H1 (cell line): ENCODE measurements at regions not wholly inside any gene's neighbourhood (a gene's known extent, or its start where the extent isn't known, plus 50 kb on each side); places are given as distances from the start of the nearest gene placed in this dataset.
A peak's percentile ranks its signal among the peaks of the same experiment; 100 is the strongest.

Experiments used
- CTCF ChIA-PET: fragments of 300-600 bp; sonication (Branson Sonifier 250); formaldehyde crosslinking; loops from one replicate; lab custom pipeline; 2021; ENCODE audit not compliant: partially characterized antibody; lab: Charles Lee
- POLR2A ChIA-PET: fragments of 300-600 bp; sonication (Branson Sonifier 250); formaldehyde crosslinking; loops from one replicate; lab custom pipeline; 2021; ENCODE audit warnings: inconsistent platforms; ENCODE audit not compliant: partially characterized antibody; lab: Charles Lee
- DNase-seq, 2 experiments: peaks; one replicate each; pipeline versions ENCODE4 v3.0.0 to v3.0.0-alpha.2; 2010 to 2022; ENCODE audit warnings: low spot score in 2 of 2, low read depth in 1 of 2, mixed read lengths in 1 of 2
- FAIRE-seq: peaks from 2 replicates; lab custom pipeline; 2011; peaks lifted over from hg19 to GRCh38; lab: Jason Lieb, UNC
- H2AFZ ChIP-seq: 2 replicates; pipeline ENCODE4 v1.8.1; 2012; ENCODE audit warnings: low read length, inconsistent platforms
- H2AK5ac ChIP-seq: 2 replicates; pipeline ENCODE4 v1.6.1; 2013; ENCODE audit warnings: low read depth, low read length
- H2BK120ac ChIP-seq: replicated peaks from 2 replicates; pipeline ENCODE3; 2013; ENCODE audit warnings: low read depth, low read length, inconsistent platforms
- H2BK12ac ChIP-seq: 2 replicates; pipeline ENCODE4 v1.6.1; 2013; ENCODE audit warnings: low read depth, low read length
- H2BK15ac ChIP-seq: 2 replicates; pipeline ENCODE4 v1.6.1; 2013; ENCODE audit warnings: low read length
- H2BK20ac ChIP-seq: 2 replicates; pipeline ENCODE4 v1.6.1; 2013; ENCODE audit warnings: low read length
- H2BK5ac ChIP-seq: 2 replicates; pipeline ENCODE4 v1.6.1; 2013; ENCODE audit warnings: low read depth, low read length
- H3K14ac ChIP-seq: 2 replicates; pipeline ENCODE4 v1.6.1; 2013; ENCODE audit warnings: inconsistent platforms; ENCODE audit not compliant: insufficient read length
- H3K18ac ChIP-seq: 2 replicates; pipeline ENCODE4 v1.6.1; 2013; ENCODE audit warnings: low read length; ENCODE audit errors: extremely low read depth
- H3K23ac ChIP-seq: 2 replicates; pipeline ENCODE4 v1.6.1; 2013; ENCODE audit warnings: inconsistent platforms; ENCODE audit not compliant: insufficient read length
- H3K23me2 ChIP-seq: 2 replicates; pipeline ENCODE4 v1.6.1; 2013; ENCODE audit warnings: low read depth, low read length
- H3K27ac ChIP-seq: 2 replicates; pipeline ENCODE4 v1.6.1; 2011; ENCODE audit warnings: low read depth, low read length, inconsistent platforms
- H3K27me3 ChIP-seq, 4 experiments: replicated peaks in 1 of 4; 1 replicate in 1 of 4; 2 replicates in 3 of 4; pipeline versions ENCODE4 v1.6.1 to v1.8.1; 2011 to 2013; ENCODE audit warnings: low read length in 3 of 4, mild to moderate bottlenecking in 3 of 4, inconsistent platforms in 2 of 4, mixed read lengths in 2 of 4, moderate library complexity in 1 of 4; ENCODE audit not compliant: control insufficient read depth in 3 of 4, insufficient read depth in 3 of 4; ENCODE audit errors: extremely low read depth in 1 of 4
- H3K36me3 ChIP-seq, 4 experiments: 2 replicates each; pipeline versions ENCODE4 v1.6.1 to v1.8.1; 2011 to 2013; ENCODE audit warnings: mild to moderate bottlenecking in 4 of 4, low read length in 3 of 4, moderate library complexity in 2 of 4, control low read depth in 1 of 4, inconsistent platforms in 1 of 4; ENCODE audit not compliant: insufficient read depth in 4 of 4, control insufficient read depth in 2 of 4
- H3K4ac ChIP-seq: replicated peaks from 2 replicates; pipeline ENCODE3; 2013; ENCODE audit warnings: low read length, low read depth, mixed read lengths, inconsistent platforms; ENCODE audit not compliant: insufficient read length
- H3K4me1 ChIP-seq, 4 experiments: replicated peaks in 1 of 4; 1 replicate in 1 of 4; 2 replicates in 3 of 4; pipeline versions ENCODE4 v1.6.1 to v1.8.1; 2011 to 2013; ENCODE audit warnings: low read length in 3 of 4, inconsistent platforms in 2 of 4, mixed read lengths in 1 of 4; ENCODE audit not compliant: insufficient read depth in 4 of 4, control insufficient read depth in 3 of 4
- H3K4me2 ChIP-seq, 2 experiments: 2 replicates each; pipeline versions ENCODE4 v1.6.1 to v1.8.1; 2011 to 2013; ENCODE audit warnings: low read depth in 2 of 2, low read length in 2 of 2, control low read depth in 1 of 2, inconsistent platforms in 1 of 2, mild to moderate bottlenecking in 1 of 2; ENCODE audit not compliant: insufficient read depth in 1 of 2
- H3K4me3 ChIP-seq, 4 experiments: fragments of 200-600, 300-600 bp in 1 of 4; sonication (generic), shearing (Covaris generic), sonication (Bioruptor Twin) in 1 of 4; 2 replicates each; pipeline versions ENCODE4 v1.5.1 to v1.8.1; 2011 to 2016; ENCODE audit warnings: low read length in 4 of 4, low read depth in 3 of 4, control low read depth in 2 of 4, inconsistent platforms in 2 of 4, mild to moderate bottlenecking in 2 of 4, mixed read lengths in 1 of 4, moderate library complexity in 1 of 4; ENCODE audit not compliant: insufficient read depth in 2 of 4; ENCODE audit errors: extremely low read depth in 1 of 4
- H3K56ac ChIP-seq: replicated peaks from 2 replicates; pipeline ENCODE3; 2013; ENCODE audit warnings: low read depth, mild to moderate bottlenecking, mixed read lengths, low read length, inconsistent platforms; ENCODE audit not compliant: insufficient read length
- H3K79me1 ChIP-seq: 2 replicates; pipeline ENCODE4 v1.6.1; 2013; ENCODE audit warnings: low read depth, low read length, control low read depth
- H3K79me2 ChIP-seq, 2 experiments: 2 replicates each; pipeline versions ENCODE4 v1.6.1 to v1.8.1; 2012 to 2013; ENCODE audit warnings: low read length in 2 of 2, mild to moderate bottlenecking in 2 of 2, inconsistent platforms in 1 of 2; ENCODE audit not compliant: insufficient read depth in 2 of 2, control insufficient read depth in 1 of 2
- H3K9ac ChIP-seq, 4 experiments: replicated peaks in 1 of 4; 1 replicate in 1 of 4; 2 replicates in 3 of 4; pipeline versions ENCODE4 v1.6.1 to v1.8.1; 2011 to 2013; ENCODE audit warnings: low read depth in 3 of 4, low read length in 3 of 4, control low read depth in 2 of 4, mild to moderate bottlenecking in 2 of 4, moderate library complexity in 2 of 4, inconsistent platforms in 1 of 4; ENCODE audit errors: extremely low read depth in 1 of 4
- H3K9me3 ChIP-seq, 2 experiments: 2 replicates each; pipeline versions ENCODE4 v1.6.1 to v1.8.1; 2012 to 2013; ENCODE audit warnings: mild to moderate bottlenecking in 2 of 2, moderate library complexity in 2 of 2, control low read depth in 1 of 2, inconsistent platforms in 1 of 2, low read depth in 1 of 2, low read length in 1 of 2, mixed read lengths in 1 of 2; ENCODE audit not compliant: insufficient read depth in 2 of 2
- H4K20me1 ChIP-seq, 2 experiments: replicated peaks in 1 of 2; 2 replicates each; pipeline versions ENCODE3 to v1.8.1; 2011 to 2013; ENCODE audit warnings: inconsistent platforms in 2 of 2, low read length in 2 of 2, mild to moderate bottlenecking in 1 of 2; ENCODE audit not compliant: insufficient read depth in 2 of 2, control insufficient read depth in 1 of 2
- H4K5ac ChIP-seq: 2 replicates; pipeline ENCODE4 v1.6.1; 2013; ENCODE audit warnings: low read length, low read depth, mixed read lengths, inconsistent platforms; ENCODE audit not compliant: insufficient read length
- H4K8ac ChIP-seq: 2 replicates; pipeline ENCODE4 v1.8.0; 2013; ENCODE audit warnings: mild to moderate bottlenecking, moderate library complexity, low read length, inconsistent platforms; ENCODE audit not compliant: insufficient read depth; ENCODE audit errors: extremely low read depth
- H4K91ac ChIP-seq: replicated peaks from 2 replicates; pipeline ENCODE3; 2013; ENCODE audit warnings: low read length, mixed read lengths, inconsistent platforms; ENCODE audit not compliant: insufficient read length
- ASH2L ChIP-seq: fragments of 200-600, 300-600 bp; sonication (generic); IDR thresholded peaks from one replicate; pipeline ENCODE4 v1.7.1; 2017; ENCODE audit warnings: low read length
- BCL11A ChIP-seq, 2 experiments: IDR thresholded peaks; one replicate each; pipeline ENCODE4 v1.6.1; 2011; ENCODE audit warnings: low read depth in 2 of 2, low read length in 2 of 2, mild to moderate bottlenecking in 2 of 2
- FOSL1 ChIP-seq: IDR thresholded peaks from 2 replicates; pipeline ENCODE4 v1.6.1; 2011; ENCODE audit warnings: mild to moderate bottlenecking, low read depth, low read length, moderate library complexity; ENCODE audit not compliant: insufficient read depth
- GABPA ChIP-seq: IDR thresholded peaks from 2 replicates; pipeline ENCODE4 v1.6.1; 2011; ENCODE audit warnings: mild to moderate bottlenecking, low read length, moderate library complexity, borderline replicate concordance; ENCODE audit not compliant: insufficient read depth
- HDAC6 ChIP-seq: IDR thresholded peaks from one replicate; pipeline ENCODE4 v1.7.1; 2012; ENCODE audit warnings: low read depth, mild to moderate bottlenecking, inconsistent platforms, low read length, moderate library complexity
- KDM4A ChIP-seq: IDR thresholded peaks from one replicate; pipeline ENCODE4 v1.7.1; 2012; ENCODE audit warnings: low read depth, mild to moderate bottlenecking, moderate library complexity, low read length, inconsistent platforms; ENCODE audit not compliant: severe bottlenecking
- NANOG ChIP-seq: IDR thresholded peaks from 2 replicates; pipeline ENCODE4 v1.6.1; 2011; ENCODE audit warnings: low read length, low read depth, mild to moderate bottlenecking, inconsistent platforms; ENCODE audit not compliant: insufficient read depth, poor library complexity, severe bottlenecking
- POLR2A ChIP-seq, 2 experiments: IDR thresholded peaks; 1 replicate in 1 of 2; 2 replicates in 1 of 2; pipeline ENCODE4 v1.6.1; 2011; ENCODE audit warnings: low read depth in 2 of 2, low read length in 2 of 2, mild to moderate bottlenecking in 2 of 2; ENCODE audit errors: control extremely low read depth in 1 of 2
- RBBP5 ChIP-seq: IDR thresholded peaks from 2 replicates; pipeline ENCODE4 v1.7.1; 2012; ENCODE audit warnings: low read depth, mild to moderate bottlenecking, inconsistent platforms, low read length, moderate library complexity, borderline replicate concordance
- RFX5 ChIP-seq: IDR thresholded peaks from 2 replicates; pipeline ENCODE4 v1.6.1; 2011; ENCODE audit warnings: low read depth, low read length, improper control_type of control experiment, borderline replicate concordance
- SP4 ChIP-seq: IDR thresholded peaks from 2 replicates; pipeline ENCODE4 v1.6.1; 2012; ENCODE audit warnings: low read length, inconsistent platforms
- TCF12 ChIP-seq: IDR thresholded peaks from 2 replicates; pipeline ENCODE4 v1.6.1; 2011; ENCODE audit warnings: low read depth, mild to moderate bottlenecking, low read length
- WGBS, 2 experiments: shearing (Covaris generic) in 1 of 2; methylation state at CpG; one replicate each; pipeline versions ENCODE4 v1.1.6 to v1.1.7; 2013 to 2015; ENCODE audit warnings: low lambda C conversion rate in 2 of 2, mixed read lengths in 2 of 2, inconsistent platforms in 1 of 2, low coverage in 1 of 2, missing lambda C conversion rate in 1 of 2; ENCODE audit not compliant: insufficient replicate concordance in 2 of 2, insufficient coverage in 1 of 2, insufficient read length in 1 of 2; ENCODE audit errors: extremely low coverage in 1 of 2, missing lambda C conversion rate in 1 of 2; 5-methylcytosine and 5-hydroxymethylcytosine counted together
- TF ChIP-seq, protein P1 (sequence below), 3 experiments: IDR thresholded peaks; 1 replicate in 2 of 3; 2 replicates in 1 of 3; pipeline versions ENCODE4 v1.5.1 to v1.6.1; 2011; ENCODE audit warnings: low read length in 3 of 3, mild to moderate bottlenecking in 3 of 3, inconsistent platforms in 2 of 3, low read depth in 1 of 3, moderate library complexity in 1 of 3; ENCODE audit not compliant: insufficient read depth in 1 of 3; ENCODE audit errors: control extremely low read depth in 1 of 3

DNA sequence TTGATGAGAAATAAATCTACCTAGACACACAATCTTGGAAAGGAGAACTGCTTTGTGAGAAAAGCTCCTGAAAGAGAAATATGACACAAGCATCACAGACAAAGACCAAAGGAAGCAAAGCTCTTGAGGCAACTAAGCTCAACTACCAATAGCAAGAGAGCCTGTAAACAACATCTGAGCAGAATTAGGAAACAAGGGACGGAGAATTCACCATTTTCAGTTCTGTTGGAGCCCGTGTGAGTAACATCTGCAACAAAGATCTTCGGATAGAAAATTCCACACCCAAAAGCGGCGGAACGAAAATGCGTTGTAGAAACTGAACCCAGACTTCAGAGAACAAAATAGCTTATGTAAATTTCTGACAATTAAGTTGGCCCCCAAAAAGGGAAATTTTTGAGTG lies 909.9 kb upstream of the MBL2 start:
- no peak overlapping the region for H4K5ac ChIP-seq
- no peak overlapping the region for H2BK5ac ChIP-seq
- H3K18ac ChIP-seq = no peak overlapping the region
- no peaks in the 10 kb centered on the region for H4K20me1 ChIP-seq
- H4K91ac ChIP-seq = no peak overlapping the region
- POLR2A ChIA-PET = no interaction called here
- no peaks in the 10 kb centered on the region for H3K27me3 ChIP-seq
- H2AFZ ChIP-seq = peak overlapping the region; percentile 96
- CTCF ChIA-PET = interaction anchor here (1.2 kb wide), 2 partner anchors 81 to 104 kb away, joined by 3 to 4 read pairs; no protein-coding TSS in a partner anchor
- H3K9ac ChIP-seq = no peak overlapping the region
- peaks cover 0 to 3% (median 0%) of the 10 kb centered on the region in 4 experiments; a peak in 1 of 7 replicates for H3K4me1 ChIP-seq
- no peak overlapping the region for H2BK20ac ChIP-seq
- no peak overlapping the region for H2BK120ac ChIP-seq
- H3K14ac ChIP-seq = no peak overlapping the region
- DNase-seq (no peak), FAIRE-seq (no peak)
- no peak overlapping the region for H3K4me3 ChIP-seq
- no peaks in the 10 kb centered on the region for H3K79me1 ChIP-seq
- H2BK15ac ChIP-seq = no peak overlapping the region
- no peak overlapping the region for H3K23ac ChIP-seq
- 88% methylated on average over 7 of the region's 7 CpGs; no CpG with 5 or more reads in 1 of the 2 experiments for WGBS, 2 experiments
- H2AK5ac ChIP-seq = no peak overlapping the region
- H2BK12ac ChIP-seq = no peak overlapping the region
- H3K9me3 ChIP-seq = no peaks in the 10 kb centered on the region
- H3K4me2 ChIP-seq = no peak overlapping the region
- H3K4ac ChIP-seq = no peak overlapping the region
- no peaks in the 10 kb centered on the region for H3K36me3 ChIP-seq
- H3K23me2 ChIP-seq = no peaks in the 10 kb centered on the region
- H3K56ac ChIP-seq = no peak overlapping the region
- no peak overlapping the region for H3K27ac ChIP-seq
- no peaks in the 10 kb centered on the region for H3K79me2 ChIP-seq
- H4K8ac ChIP-seq = no peak overlapping the region
- TF ChIP-seq SP4 (no peak), NANOG (no peak), KDM4A (no peak), ASH2L (no peak), BCL11A (IDR thresholded peaks at IDR 0.05; ENCODE audit: low read depth in 2 of 2, low read length in 2 of 2) (no peak), TCF12 (no peak), FOSL1 (no peak), RFX5 (no peak), RBBP5 (no peak), POLR2A (IDR thresholded peaks at IDR 0.05; ENCODE audit: control extremely low read depth in 1 of 2, low read depth in 2 of 2, low read length in 2 of 2) (no peak), HDAC6 (no peak), GABPA (no peak)
- TF ChIP-seq, protein P1, sequence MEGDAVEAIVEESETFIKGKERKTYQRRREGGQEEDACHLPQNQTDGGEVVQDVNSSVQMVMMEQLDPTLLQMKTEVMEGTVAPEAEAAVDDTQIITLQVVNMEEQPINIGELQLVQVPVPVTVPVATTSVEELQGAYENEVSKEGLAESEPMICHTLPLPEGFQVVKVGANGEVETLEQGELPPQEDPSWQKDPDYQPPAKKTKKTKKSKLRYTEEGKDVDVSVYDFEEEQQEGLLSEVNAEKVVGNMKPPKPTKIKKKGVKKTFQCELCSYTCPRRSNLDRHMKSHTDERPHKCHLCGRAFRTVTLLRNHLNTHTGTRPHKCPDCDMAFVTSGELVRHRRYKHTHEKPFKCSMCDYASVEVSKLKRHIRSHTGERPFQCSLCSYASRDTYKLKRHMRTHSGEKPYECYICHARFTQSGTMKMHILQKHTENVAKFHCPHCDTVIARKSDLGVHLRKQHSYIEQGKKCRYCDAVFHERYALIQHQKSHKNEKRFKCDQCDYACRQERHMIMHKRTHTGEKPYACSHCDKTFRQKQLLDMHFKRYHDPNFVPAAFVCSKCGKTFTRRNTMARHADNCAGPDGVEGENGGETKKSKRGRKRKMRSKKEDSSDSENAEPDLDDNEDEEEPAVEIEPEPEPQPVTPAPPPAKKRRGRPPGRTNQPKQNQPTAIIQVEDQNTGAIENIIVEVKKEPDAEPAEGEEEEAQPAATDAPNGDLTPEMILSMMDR (IDR thresholded peaks at IDR 0.05; ENCODE audit: control extremely low read depth in 1 of 3, insufficient read depth in 1 of 3, low read depth in 1 of 3, low read length in 3 of 3) = no peak
